NCI-H1930 (cell line): ENCODE measurements at regions not wholly inside any gene's neighbourhood (a gene's known extent, or its start where the extent isn't known, plus 50 kb on each side); places are given as distances from the start of the nearest gene placed in this dataset.
"Not testable (repeated sequence)": the region's sequence is repeated elsewhere in the genome, so short reads cannot be mapped to it uniquely, and the experiment has no call there.

Experiments used
- DNase-seq, 2 experiments: peaks; one replicate each; lab custom pipeline; 2025; lab: John Stamatoyannopoulos, UW

DNA sequence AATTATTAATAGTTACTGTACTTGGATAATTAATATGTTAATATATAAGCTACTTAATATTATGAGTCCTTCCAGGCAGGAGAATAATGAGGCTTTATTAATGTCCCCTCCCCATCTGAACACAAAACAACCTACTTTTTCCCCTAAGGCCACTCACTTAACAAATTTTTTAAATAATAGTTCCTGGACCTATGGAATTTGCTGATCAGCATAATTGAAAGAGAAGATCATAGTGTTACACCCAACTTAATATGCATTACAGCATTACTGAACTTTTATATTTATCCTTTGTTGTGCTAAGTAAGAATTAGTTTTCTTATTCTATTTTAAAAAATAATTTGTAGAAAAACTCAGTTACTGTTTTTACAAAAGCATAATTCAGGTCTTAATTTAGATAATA is 1537.7 kb upstream of the GOT2 start:
- DNase-seq: no peak

DNA sequence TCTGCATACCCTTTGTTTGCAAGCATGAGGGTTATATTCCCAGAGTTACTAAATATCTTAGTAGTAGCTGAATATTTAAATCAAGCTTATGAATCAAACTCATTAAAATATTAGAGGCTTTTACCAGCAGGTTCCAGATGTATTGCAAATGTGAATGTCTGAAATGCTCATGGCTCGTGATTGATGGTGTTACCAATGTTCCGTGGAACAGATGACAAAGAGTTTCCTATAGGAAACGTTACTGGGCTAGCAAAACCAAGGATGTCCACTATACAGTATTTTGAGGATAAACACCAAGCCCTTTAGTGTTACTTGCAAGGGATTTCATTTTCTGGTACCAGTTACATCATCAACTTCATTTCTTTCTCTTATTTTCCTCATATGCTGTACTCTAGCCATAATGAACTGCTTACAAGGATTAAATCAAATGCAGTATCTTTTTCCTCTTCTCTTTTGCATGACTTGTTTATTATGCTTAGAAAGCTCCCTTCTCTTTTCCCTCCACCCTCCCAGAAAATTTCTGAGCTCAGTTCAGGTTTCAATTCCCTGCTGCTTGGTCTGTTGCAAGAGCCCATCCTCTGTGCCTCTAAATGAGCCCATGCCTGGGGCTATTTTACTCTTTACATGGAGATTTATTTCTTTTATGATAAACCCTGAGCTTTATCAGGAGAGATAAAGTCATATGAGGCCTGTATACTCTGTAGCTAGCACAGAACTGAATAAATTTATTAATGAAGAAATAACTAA is 1537.1 kb upstream of the GOT2 start:
- DNase-seq: no peak

DNA sequence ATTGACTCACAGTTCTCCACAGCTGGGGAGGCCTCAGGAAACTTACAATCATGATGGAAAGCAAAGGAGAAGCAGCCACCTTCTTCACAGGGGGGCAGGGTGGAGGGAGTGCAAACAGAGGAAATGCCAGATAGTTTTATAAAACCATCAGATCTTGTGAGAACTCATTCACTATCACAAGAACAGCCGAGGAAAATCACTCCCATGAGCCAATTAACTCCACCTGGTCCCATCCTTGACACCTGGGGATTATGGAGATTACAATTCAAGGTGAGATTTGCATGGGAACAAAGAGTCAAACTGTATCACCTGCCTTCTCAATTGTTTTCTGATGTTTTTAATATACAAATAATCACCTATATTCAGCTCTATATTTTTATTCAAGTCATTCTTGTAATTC is 1527.3 kb upstream of the GOT2 start:
- DNase-seq: no peak

DNA sequence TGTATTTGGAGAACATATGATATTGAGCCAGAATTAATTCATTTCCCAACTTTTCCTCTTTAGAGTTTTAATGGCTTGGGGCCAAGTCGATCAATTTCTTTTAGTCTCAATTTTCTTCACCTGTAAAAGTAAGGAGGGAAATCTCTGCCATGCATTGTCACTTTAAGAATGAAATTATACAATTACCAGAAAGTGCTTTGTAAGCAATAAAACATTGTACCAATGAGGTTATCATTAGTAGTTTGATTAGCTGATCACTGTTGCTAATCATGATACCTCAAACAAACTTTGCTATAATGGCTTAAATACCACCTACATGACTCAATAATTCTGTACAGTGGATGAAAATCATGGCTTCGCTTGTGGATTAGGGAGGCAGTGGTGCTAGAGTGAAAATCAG is 1525.8 kb upstream of the GOT2 start:
- DNase-seq: no peak

DNA sequence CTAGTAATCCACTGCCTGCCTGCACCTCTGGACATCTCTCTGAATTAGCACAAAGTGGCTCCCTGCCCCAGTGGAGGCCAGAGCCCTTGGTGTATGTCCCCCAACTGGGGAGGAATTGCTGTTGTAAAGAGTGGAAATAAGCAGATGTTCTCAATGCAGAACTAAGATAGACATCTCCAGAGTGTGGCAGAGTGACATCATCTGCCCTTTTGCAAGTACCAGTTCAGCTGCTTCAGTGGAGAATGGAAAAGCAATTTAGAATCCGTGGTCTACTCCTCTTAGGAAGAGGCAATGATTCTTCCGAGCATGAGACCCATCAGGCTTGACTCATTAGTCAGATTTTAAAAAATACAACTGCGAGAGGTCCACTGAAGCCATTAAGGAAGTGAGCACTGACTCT is 1512.0 kb upstream of the GOT2 start:
- DNase-seq: no peak

DNA sequence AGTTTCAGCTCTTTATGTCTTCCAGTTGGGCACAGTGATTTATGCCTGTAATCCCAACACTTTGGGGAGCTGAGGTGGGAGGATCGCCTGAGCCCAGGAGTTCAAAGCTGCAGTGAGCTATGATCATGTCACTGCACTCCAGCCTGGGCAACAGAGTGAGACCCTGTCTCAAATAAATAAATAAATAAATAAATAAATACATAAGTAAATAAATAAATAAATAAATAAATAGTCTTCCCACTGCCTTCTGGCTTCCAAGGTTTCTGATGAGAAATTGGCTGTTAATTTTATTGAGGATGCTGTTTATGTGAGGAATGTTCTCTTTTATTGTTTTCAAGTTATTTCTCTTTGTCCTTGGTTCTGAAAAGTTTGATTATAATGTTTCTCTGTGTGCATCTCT is 1507.6 kb upstream of the GOT2 start:
- no peak for DNase-seq

DNA sequence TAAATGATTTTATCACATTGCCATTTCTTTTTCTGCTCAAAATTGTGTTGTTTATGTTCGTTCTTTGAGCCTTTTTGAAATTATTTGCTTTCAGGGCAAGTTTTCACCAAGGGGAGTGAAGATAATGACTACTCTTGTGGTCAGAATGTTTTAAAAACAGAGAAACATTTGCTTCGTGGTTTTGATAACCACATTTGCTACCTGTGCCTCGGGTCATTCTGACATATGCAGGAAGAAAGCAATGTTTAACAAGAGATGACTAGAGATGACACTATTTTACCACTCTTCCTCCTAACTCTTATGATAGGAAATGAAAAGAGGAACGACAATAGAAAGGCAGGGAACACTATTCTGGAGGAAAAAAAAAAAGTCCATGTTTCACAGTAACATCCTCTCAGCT is 1496.5 kb upstream of the GOT2 start:
- no peak for DNase-seq

DNA sequence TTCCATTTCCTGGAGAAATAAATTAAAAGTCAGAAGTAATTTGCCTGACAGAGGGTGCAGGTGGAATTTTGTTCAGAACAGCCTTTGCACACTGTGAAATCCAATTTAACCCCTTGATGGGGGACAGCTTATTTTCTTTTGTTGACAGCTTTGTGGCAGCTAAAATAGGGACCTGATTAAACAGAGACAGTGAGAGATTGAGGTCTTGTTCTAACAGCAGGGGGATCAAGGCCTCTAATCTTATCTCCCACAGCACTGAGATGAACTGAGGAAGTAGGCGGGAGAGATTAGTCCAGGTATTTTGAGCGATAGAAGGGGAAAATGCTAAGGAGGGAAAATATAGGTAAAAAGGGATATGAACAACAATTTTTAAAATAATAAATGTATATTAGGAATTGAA is 1491.4 kb upstream of the GOT2 start:
- no peak for DNase-seq

DNA sequence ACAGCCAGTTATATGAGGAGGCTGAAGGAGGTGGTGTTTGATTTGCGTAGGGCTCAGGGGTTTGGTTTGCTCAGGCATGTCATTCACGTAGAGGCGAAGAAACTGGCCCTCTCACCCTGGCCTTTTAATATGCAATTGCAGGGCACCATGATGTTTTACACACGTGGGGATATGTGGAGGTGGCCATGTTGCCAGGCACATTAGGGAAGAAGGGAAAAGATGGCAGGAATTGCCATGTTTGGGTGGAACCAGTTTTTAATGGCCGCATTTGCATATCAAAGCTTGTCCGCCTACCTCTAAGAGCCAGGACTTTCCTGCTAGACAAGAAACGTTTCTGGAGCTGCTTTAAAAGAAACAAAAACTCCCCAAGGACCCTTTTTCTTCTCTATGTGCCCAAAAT is 1483.7 kb upstream of the GOT2 start:
- DNase-seq: no peak

DNA sequence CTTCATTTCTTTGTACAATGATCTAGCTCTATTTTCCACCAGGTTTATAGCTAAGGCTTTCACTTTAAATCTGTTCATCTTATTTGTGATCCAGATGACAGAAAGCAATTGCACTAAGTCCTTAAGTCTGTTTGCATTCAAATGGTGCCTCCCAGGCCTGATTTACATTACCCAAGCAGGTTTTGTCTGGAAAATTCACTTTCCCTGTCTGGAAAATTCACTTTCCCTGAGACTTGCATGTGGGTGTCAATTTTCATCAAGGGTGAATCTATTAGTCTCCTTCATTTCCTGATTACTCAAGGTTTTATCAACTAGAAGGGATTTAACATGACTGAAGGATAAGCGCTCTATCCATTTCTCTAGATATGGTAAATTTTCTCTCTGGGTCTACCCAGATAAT is 1480.2 kb upstream of the GOT2 start:
- no peak for DNase-seq

DNA sequence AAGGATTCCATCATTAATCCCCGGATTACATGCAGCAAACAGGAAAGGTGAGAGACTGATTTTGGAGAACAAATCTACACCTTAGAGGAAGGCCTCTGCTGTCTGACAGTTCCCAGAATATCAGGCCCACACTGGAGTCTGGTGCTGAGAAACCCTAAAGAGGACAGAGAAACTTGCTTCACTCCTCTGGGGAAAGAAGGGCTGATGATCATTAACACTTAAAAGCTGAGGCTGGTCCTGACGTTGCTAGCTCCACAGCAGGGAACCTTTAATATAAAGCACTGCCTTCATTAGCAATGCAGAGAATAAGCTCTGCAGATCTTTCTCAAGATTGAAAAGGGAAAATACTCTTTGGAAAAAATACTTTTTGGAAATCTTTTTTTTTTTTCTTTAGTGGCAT is 1472.4 kb upstream of the GOT2 start:
- no peak for DNase-seq

DNA sequence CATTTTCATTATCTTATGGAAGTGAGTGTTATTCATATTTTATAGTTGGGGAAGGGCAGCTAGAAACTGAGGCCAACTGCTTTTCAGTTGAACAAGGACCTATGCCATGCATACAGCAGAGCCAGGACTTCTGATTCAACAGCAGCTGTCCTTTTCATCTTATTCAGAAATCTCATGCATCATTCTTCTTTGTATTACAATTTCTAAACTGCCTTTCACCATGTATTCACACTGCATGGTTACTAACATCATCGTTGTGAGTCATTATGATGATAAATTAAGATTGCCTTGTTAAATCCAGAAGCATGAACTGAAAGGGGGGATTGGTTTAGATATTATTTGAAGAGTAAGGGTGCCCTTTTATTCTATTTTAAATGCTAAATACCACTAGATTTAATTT is 1470.1 kb upstream of the GOT2 start:
- no peak for DNase-seq

DNA sequence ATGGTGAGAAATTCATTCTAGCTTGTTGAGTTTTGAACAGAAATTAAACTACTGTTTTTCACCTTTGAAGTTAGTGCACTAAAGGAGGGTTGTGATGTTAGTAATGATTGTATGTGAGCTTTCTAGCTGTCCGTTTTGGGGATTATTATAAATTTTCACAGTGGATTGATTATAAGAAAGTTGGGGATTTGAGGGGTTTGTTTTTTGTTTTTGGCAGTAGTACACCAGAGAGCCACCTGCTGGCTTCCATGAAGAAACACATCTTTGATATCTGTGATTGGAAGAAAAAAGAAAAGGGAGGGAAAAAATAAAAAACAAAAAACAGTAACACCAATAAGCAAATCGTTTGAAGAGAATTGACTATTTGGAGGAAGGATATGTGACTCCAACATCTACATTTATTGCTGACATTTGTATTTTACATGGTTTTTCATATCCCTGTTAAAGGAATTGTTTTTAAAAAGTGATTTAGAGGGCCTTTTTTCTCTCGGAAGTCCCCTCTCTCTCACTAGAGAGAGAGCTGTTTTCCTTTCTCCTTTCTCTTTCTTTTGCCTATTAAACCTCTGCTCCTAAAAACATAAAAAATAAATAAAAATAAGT is 1469.5 kb upstream of the GOT2 start:
- DNase-seq: no peak

DNA sequence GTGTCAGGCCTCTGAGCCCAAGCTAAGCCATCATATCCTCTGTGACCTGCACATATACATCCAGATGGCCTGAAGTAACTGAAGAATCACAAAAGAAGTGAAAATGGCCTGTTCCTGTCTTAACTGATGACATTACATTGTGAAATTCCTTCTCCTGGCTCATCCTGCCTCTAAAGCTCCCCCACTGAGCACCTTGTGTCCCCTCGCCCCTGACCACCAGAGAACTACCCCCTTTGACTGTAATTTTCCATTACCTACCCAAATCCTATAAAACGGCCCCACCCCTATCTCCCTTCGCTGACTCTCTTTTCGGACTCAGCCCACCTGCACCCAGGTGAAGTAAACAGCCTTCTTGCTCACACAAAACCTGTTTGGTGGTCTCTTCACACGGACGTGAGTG is 1466.6 kb upstream of the GOT2 start:
- DNase-seq: not testable (repeated sequence)

DNA sequence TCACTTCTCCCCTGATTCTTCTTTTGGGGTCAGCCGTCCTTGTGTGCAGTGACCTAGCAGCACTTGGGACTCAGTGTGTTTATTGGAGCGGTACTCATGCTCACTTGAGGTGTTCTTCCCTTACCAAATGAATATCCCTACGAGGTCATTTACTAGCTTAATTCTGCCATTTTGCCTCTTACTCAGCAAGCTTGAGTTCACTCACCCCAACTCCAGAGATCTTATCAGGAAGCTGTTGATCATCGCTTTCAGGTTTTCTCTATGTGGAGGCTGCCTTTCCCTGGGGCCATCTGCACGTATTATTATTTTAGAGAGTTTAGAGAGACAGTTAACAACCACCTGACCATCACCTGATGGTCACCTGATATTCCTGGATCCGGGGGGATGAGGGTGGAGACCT is 1466.0 kb upstream of the GOT2 start:
- no peak for DNase-seq

DNA sequence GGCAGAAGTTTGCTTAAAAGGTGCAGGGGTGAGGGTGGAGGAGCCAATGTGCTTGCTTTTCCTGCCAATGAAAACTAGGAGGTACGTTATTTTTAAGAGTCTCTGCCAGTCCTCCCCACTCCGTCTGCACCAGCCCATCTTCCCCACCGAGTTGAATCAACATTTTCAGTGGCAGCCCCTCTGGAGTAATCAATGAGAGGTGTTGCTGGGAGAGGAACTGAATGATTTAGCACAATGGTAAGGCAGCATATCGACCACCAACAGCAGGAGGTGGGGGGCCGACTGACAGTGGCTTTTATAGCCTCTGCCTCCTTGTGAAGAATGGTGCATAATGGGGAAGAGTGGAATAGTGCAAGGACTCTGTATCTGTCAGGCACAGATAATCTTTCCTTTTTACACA is 1465.0 kb upstream of the GOT2 start:
- no peak for DNase-seq

DNA sequence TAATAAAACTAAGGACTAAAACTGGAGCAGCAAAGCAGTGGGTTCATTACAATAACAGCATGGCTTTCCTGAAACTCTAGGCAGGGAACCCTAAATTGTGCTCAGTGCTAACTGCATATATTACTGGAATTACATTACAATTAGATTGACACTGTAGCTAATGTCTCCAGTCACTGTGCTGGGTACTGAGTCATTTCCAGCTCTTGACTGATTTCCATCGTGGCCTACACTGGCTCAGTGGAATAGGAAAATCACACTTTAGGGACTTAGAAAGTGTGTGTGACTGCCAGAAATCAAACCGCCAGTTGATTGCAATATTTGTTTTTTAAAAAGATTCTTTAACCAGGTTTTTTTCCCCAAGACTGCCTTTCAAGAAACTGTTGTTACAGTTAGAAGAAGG is 1447.4 kb upstream of the GOT2 start:
- DNase-seq: no peak

DNA sequence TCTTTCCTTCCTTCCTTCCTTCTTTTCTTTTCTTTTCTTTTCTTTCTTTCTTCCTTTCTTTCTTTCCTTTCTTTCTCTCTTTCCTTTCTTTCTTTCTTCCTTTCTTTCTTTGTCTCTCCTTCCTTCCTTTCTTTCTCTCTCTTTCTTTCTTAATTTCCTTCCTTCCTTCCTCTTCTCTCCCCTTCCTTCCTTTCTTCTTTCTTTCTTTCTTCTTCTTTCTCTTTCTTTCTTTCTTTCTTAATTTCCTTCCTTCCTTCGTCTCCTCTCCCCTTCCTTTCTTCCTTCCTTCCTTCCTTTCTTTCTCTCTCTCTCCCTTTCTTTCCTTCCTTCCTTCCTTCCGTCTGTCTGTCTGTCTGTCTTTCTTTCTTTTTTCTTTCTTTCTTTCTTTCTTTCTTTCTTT is 1446.5 kb upstream of the GOT2 start:
- DNase-seq: no peak

DNA sequence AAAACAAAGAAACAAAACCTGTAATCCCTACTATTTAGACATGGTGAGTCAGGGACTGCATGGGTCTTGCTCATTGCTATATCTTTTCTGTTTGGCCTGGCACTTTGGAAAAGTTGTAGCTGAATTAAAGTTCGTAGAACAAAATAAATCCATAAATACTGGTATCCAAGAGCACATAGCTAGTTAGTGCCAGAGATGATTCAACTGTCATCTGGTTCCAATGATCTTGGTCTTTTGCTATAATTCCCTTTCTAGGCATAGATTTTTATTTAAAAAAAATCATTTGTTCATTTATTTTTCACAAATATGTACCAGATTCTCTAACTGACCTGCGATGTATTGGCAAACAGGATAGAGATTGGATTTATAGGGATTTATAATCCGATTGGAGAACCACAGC is 1436.1 kb upstream of the GOT2 start:
- DNase-seq: no peak

DNA sequence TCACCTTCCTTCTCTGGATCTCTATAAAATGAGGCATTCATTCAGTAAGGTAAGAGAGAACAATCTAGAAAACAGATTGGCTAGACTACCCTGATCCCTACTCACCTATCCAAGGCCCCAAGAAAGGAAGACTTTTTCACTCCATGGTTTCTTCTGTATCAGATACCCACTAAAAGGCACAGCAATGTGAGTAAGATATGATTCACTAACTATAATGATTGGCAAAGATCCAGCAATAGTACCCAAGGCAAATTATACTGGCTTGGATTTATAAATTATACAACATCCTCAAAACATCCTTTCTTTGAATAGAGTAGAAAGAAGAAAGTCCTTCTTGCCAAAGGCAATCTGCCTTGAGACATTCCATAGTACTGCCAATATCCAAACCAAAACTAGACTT is 1432.0 kb upstream of the GOT2 start:
- DNase-seq: no peak

DNA sequence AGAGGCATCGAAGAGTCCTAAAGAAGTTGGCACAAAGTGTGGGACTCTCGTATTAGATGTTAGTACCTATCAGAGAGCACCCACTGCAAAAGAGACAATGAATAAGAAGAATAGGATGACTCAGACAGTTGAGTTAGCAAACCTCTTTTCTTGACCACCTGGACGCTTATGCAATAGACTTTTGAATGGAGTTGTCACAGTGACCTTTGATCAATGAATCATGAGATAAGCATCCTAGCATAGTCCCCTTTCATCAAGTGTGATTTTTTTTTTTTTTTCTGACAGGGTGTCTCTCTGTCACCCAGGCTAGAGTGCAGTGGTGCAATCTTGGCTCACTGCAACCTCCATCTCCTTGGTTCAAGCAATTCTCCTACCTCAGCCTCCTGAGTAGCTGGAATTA is 1417.9 kb upstream of the GOT2 start:
- no peak for DNase-seq

DNA sequence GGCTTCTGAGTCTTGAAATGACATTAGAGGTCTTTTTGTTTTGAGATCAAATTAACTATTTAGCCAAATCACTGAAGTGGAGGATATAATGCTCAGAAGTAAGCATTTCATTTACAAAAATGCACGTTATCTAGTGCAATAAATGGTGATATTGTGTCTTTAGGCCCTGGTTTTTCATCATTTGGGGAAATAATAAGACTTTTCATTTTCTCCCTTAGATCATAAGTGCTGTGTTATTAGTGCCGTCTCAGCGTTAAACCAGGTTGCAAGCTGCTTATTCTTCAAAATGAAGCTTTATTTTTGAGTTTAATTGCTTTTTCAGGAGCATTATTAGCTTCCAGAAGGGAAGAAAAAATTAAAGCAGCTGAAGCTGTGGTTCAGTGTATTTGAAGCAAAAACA is 1416.8 kb upstream of the GOT2 start:
- DNase-seq: no peak

DNA sequence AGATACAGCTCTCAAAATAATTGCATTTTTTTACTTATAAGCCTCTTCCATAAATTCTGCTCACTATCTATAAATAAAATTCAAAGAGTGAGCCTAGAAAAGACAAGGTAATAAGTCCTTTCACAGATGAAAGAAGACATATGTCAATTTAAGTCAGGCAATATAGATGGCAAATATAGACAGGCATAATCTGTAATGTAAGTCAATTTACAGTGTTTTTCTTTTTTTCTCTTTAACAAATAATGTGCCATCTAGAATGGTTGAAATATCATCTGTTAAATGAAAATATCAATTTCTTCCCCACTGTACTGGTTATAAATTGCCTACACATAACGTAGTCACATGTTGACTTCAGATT is 1409.2 kb upstream of the GOT2 start:
- no peak for DNase-seq

DNA sequence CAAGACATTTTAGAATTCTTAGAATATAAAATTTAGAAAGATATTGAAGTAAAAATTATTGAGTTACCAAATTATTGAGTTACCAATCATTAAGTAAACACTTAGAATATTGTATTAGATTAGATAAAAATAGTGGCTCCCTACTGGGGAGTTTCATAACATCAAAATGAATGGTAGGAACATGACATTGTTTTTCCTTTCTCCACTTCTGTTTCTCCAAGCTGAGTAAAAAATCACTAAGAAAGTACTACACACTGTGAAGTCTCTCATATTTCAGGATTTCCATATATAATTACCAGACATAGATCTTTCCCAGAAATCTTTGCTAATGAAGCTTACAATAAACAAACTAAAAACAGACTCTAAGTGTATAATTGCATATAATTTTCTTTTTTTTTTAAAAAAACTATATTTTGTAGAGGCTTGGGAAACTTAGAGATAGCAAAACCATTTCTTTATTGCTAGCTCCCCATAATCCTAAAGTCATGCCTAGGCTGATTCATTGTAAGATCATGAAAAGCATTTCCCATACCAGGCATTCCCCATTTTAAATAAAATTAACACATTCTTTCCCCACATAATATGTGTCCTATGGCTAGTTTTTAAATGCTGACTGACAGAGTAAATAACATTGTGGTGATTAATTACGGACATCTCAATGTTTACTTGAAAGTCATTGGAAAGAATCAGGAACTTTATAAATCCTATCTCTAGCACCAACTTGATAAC is 1408.7 kb upstream of the GOT2 start:
- DNase-seq: no peak
